Neural progenitor cell (in vitro differentiated cells): ENCODE measurements at regions not wholly inside any gene's neighbourhood (a gene's known extent, or its start where the extent isn't known, plus 50 kb on each side); places are given as distances from the start of the nearest gene placed in this dataset.

Experiments used
- DNase-seq: peaks from one replicate; pipeline ENCODE4 v3.0.0-alpha.2; 2016; ENCODE audit warnings: low spot score
- H2AFZ ChIP-seq: fragments of 200-600 bp; sonication (generic); replicated peaks from 2 replicates; pipeline ENCODE4 v1.6.1; 2016; ENCODE audit warnings: antibody characterized with exemption
- H3F3A ChIP-seq: fragments of 200-600 bp; sonication (generic); 2 replicates; pipeline ENCODE4 v1.6.1; 2016; ENCODE audit warnings: antibody characterized with exemption, low read depth
- H3K27ac ChIP-seq: fragments of 200-600 bp; sonication (generic); 2 replicates; pipeline ENCODE4 v1.5.1; 2016; ENCODE audit warnings: mild to moderate bottlenecking
- H3K27me3 ChIP-seq: fragments of 200-600 bp; sonication (generic); 2 replicates; pipeline ENCODE4 v1.6.1; 2016; ENCODE audit warnings: mild to moderate bottlenecking, moderate library complexity
- H3K36me3 ChIP-seq: fragments of 200-600 bp; sonication (generic); 2 replicates; pipeline ENCODE4 v1.5.1; 2016
- H3K4me1 ChIP-seq: fragments of 200-600 bp; sonication (generic); 2 replicates; pipeline ENCODE4 v1.6.1; 2016; ENCODE audit warnings: mixed run types
- H3K4me2 ChIP-seq: fragments of 200-600 bp; sonication (generic); 2 replicates; pipeline ENCODE4 v1.6.1; 2016
- H3K4me3 ChIP-seq: fragments of 200-600 bp; sonication (generic); 2 replicates; pipeline ENCODE4 v1.5.1; 2016
- H3K79me2 ChIP-seq: fragments of 200-600 bp; sonication (generic); 2 replicates; pipeline ENCODE4 v1.6.1; 2016; ENCODE audit warnings: low read depth
- H3K9ac ChIP-seq: fragments of 200-600 bp; sonication (generic); 2 replicates; pipeline ENCODE4 v1.6.1; 2016
- H3K9me3 ChIP-seq: fragments of 200-600 bp; sonication (generic); 2 replicates; pipeline ENCODE4 v1.5.1; 2016; ENCODE audit warnings: low read depth
- H4K20me1 ChIP-seq: fragments of 200-600 bp; sonication (generic); 2 replicates; pipeline ENCODE4 v1.6.1; 2016; ENCODE audit warnings: low read depth
- H3K27ac Mint-ChIP-seq: 3 replicates; pipeline ENCODE4 v1.8.0; 2021; ENCODE audit warnings: mixed read lengths
- H3K27me3 Mint-ChIP-seq: 2 replicates; pipeline ENCODE4 v1.8.0; 2022; ENCODE audit warnings: low read depth, mild to moderate bottlenecking, inconsistent platforms, moderate library complexity, mixed read lengths; ENCODE audit not compliant: insufficient read depth
- H3K36me3 Mint-ChIP-seq: 3 replicates; pipeline ENCODE4 v1.8.0; 2021; ENCODE audit warnings: mixed read lengths
- H3K4me1 Mint-ChIP-seq: 3 replicates; pipeline ENCODE4 v1.8.0; 2021; ENCODE audit warnings: mixed read lengths
- H3K4me3 Mint-ChIP-seq: 3 replicates; pipeline ENCODE4 v1.8.0; 2021; ENCODE audit warnings: mild to moderate bottlenecking, moderate library complexity, mixed read lengths
- H3K9me3 Mint-ChIP-seq: 3 replicates; pipeline ENCODE4 v1.8.0; 2020; ENCODE audit warnings: mixed read lengths
- CTCF ChIP-seq: fragments of 200-600 bp; sonication (generic); IDR thresholded peaks from 2 replicates; pipeline ENCODE4 v1.5.1; 2017; ENCODE audit warnings: antibody characterized with exemption, mild to moderate bottlenecking
- EZH2 ChIP-seq: fragments of 200-600 bp; sonication (generic); IDR thresholded peaks from 2 replicates; pipeline ENCODE4 v1.6.1; 2017; ENCODE audit warnings: antibody characterized with exemption, mild to moderate bottlenecking, moderate library complexity
- EZH2phosphoT487 ChIP-seq: fragments of 200-600 bp; sonication (generic); IDR thresholded peaks from 2 replicates; pipeline ENCODE4 v1.6.1; 2017; ENCODE audit warnings: antibody characterized with exemption

GRCh38 chr17:55576237-55576995 is 65.2 kb upstream of the SMIM36 start:
- Mint-ChIP-seq H3K27ac (no peak overlapping the region), H3K4me3 (no peak overlapping the region), H3K36me3 (no peaks in the 10 kb centered on the region), H3K27me3 (no peaks in the 10 kb centered on the region), H3K9me3 (no peaks in the 10 kb centered on the region), H3K4me1 (no peaks in the 10 kb centered on the region)
- Histone ChIP-seq H2AFZ (peak overlapping the region; percentile 3), H3K36me3 (no peaks in the 10 kb centered on the region), H3K27ac (no peak overlapping the region), H3K4me1 (no peaks in the 10 kb centered on the region), H4K20me1 (no peaks in the 10 kb centered on the region), H3K4me3 (no peak overlapping the region), H3K79me2 (no peaks in the 10 kb centered on the region), H3K27me3 (no peaks in the 10 kb centered on the region), H3K4me2 (no peak overlapping the region), H3K9ac (no peak overlapping the region), H3K9me3 (no peaks in the 10 kb centered on the region), H3F3A (no peaks in the 10 kb centered on the region)
- DNase-seq = no peak
- TF ChIP-seq CTCF (no peak), EZH2 (no peak), EZH2phosphoT487 (no peak)

- no peak overlapping the region for H3K9ac ChIP-seq
- no peaks in the 10 kb centered on the region for H3K9me3 ChIP-seq
- H3K4me2 ChIP-seq = no peak overlapping the region
- no peaks in the 10 kb centered on the region for H3K27me3 ChIP-seq
- H3K36me3 ChIP-seq = no peaks in the 10 kb centered on the region
- Mint-ChIP-seq H3K27ac (no peak overlapping the region), H3K4me1 (no peaks in the 10 kb centered on the region), H3K27me3 (no peaks in the 10 kb centered on the region), H3K9me3 (no peaks in the 10 kb centered on the region), H3K36me3 (no peaks in the 10 kb centered on the region), H3K4me3 (no peak overlapping the region)
- no peaks in the 10 kb centered on the region for H4K20me1 ChIP-seq
- no peaks in the 10 kb centered on the region for H3K4me1 ChIP-seq
- H3K4me3 ChIP-seq = no peak overlapping the region
- no peak overlapping the region for H2AFZ ChIP-seq
- TF ChIP-seq CTCF = no peak
- TF ChIP-seq EZH2phosphoT487 = no peak
- no peak for TF ChIP-seq EZH2
- no peak overlapping the region for H3K27ac ChIP-seq
- no peak for DNase-seq
- H3F3A ChIP-seq = no peaks in the 10 kb centered on the region
- H3K79me2 ChIP-seq = no peaks in the 10 kb centered on the region
These were observed 63.9 kb upstream of the SMIM36 start for GRCh38 chr17:55575058-55575636.

- Histone ChIP-seq H3K4me1 (no peaks in the 10 kb centered on the region), H3K79me2 (no peaks in the 10 kb centered on the region), H3K4me2 (no peak overlapping the region), H3K9ac (no peak overlapping the region), H3K36me3 (no peaks in the 10 kb centered on the region), H3K27me3 (no peaks in the 10 kb centered on the region), H3K4me3 (no peak overlapping the region), H3F3A (no peaks in the 10 kb centered on the region), H3K9me3 (no peaks in the 10 kb centered on the region), H4K20me1 (no peaks in the 10 kb centered on the region), H2AFZ (no peak overlapping the region), H3K27ac (no peak overlapping the region)
- DNase-seq = no peak
- TF ChIP-seq CTCF (no peak), EZH2 (no peak), EZH2phosphoT487 (no peak)
- H3K36me3 Mint-ChIP-seq = no peaks in the 10 kb centered on the region
- no peaks in the 10 kb centered on the region for H3K9me3 Mint-ChIP-seq
- no peak overlapping the region for H3K27ac Mint-ChIP-seq
- no peak overlapping the region for H3K4me3 Mint-ChIP-seq
- no peaks in the 10 kb centered on the region for H3K27me3 Mint-ChIP-seq
- peaks cover 8% of the 10 kb centered on the region for H3K4me1 Mint-ChIP-seq
These were observed 61.3 kb upstream of the SMIM36 start for GRCh38 chr17:55572599-55572998.
